IPS-20b (cell line): ENCODE measurements at regions not wholly inside any gene's neighbourhood (a gene's known extent, or its start where the extent isn't known, plus 50 kb on each side); places are given as distances from the start of the nearest gene placed in this dataset.

Experiments used
- H3K27ac ChIP-seq: one replicate; pipeline ENCODE4 v1.5.1; 2013; ENCODE audit warnings: low read length
- H3K27me3 ChIP-seq: 2 replicates; pipeline ENCODE4 v1.6.1; 2013; ENCODE audit warnings: mild to moderate bottlenecking, low read length, inconsistent platforms; ENCODE audit not compliant: insufficient read depth
- H3K36me3 ChIP-seq: 2 replicates; pipeline ENCODE4 v1.6.1; 2013; ENCODE audit warnings: low read depth, mild to moderate bottlenecking, inconsistent platforms, low read length, moderate library complexity; ENCODE audit not compliant: insufficient read depth
- H3K4me1 ChIP-seq: 2 replicates; pipeline ENCODE4 v1.6.1; 2013; ENCODE audit warnings: mild to moderate bottlenecking, control low read depth, inconsistent platforms, low read length, moderate library complexity; ENCODE audit not compliant: insufficient read depth
- H3K4me3 ChIP-seq: 2 replicates; pipeline ENCODE4 v1.5.1; 2013; ENCODE audit warnings: mild to moderate bottlenecking, low read length, inconsistent platforms
- H3K9ac ChIP-seq: 2 replicates; pipeline ENCODE4 v1.6.1; 2013; ENCODE audit warnings: low read depth, mild to moderate bottlenecking, inconsistent platforms, low read length, moderate library complexity
- H3K9me3 ChIP-seq: 2 replicates; pipeline ENCODE4 v1.6.1; 2013; ENCODE audit warnings: mild to moderate bottlenecking, low read depth, low read length, inconsistent platforms; ENCODE audit not compliant: insufficient read depth

DNA sequence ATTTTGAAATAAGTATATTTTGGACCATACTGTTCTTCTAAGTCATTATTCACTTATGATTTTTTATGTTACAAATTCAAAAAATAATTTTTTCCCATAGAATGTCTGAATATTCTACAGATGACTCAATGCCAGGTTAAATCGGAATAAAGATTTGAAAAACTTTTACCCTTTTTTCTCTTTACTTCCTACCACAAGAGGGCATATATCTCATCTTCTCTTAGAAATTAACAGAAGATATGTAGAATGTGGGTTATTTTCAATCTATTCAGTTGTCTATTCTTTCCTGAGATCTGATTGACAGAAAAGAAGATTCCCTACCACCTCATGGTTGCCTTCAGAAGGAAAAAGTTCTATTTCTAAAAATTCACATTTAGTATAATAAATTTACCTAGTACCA is 53.0 kb upstream of the KITLG start:
- H3K9ac ChIP-seq = no peak overlapping the region
- H3K4me1 ChIP-seq = no peaks in the 10 kb centered on the region; the same call in 1 of the 2 replicates

GRCh38 chr12:88630561-88630960 is 50.3 kb upstream of the KITLG start:
- Histone ChIP-seq H3K4me3 (no peak overlapping the region), H3K9me3 (no peaks in the 10 kb centered on the region), H3K4me1 (no peaks in the 10 kb centered on the region; the same call in 1 of the 2 replicates), H3K36me3 (no peaks in the 10 kb centered on the region), H3K27ac (no peak overlapping the region), H3K27me3 (no peaks in the 10 kb centered on the region), H3K9ac (no peak overlapping the region)

More for the DNA sequence above, 53.0 kb upstream of the KITLG start:
- no peak overlapping the region for H3K27ac ChIP-seq
- H3K36me3 ChIP-seq = no peaks in the 10 kb centered on the region
- H3K9me3 ChIP-seq = no peaks in the 10 kb centered on the region
- H3K27me3 ChIP-seq = no peaks in the 10 kb centered on the region
- no peak overlapping the region for H3K4me3 ChIP-seq
